ENCODE measurements at regions not wholly inside any gene's neighbourhood (a gene's known extent, or its start where the extent isn't known, plus 50 kb on each side); places are given as distances from the start of the nearest gene placed in this dataset.
"Not testable (repeated sequence)": the region's sequence is repeated elsewhere in the genome, so short reads cannot be mapped to it uniquely, and the experiment has no call there.

GRCh38 chr9:88280816-88281382 lies 107.3 kb upstream of the SPIN1 start:
- no peak for DNase-seq (ENCODE audit: low read depth in 2 of 2)

- DNase-seq (ENCODE audit: low read depth in 2 of 2), result no peak
Measured at GRCh38 chr9:88278036-88278435, 110.2 kb upstream of the SPIN1 start.

GRCh38 chr9:88274078-88274477 lies 114.2 kb upstream of the SPIN1 start:
- DNase-seq (ENCODE audit: low read depth in 2 of 2), result no peak

GRCh38 chr9:88272986-88273385 lies 115.3 kb upstream of the SPIN1 start:
- DNase-seq (ENCODE audit: low read depth in 2 of 2), result no peak

- no peak for DNase-seq (ENCODE audit: low read depth in 2 of 2)
Measured at GRCh38 chr9:88270413-88270812, 117.8 kb upstream of the SPIN1 start.

- no peak for DNase-seq (ENCODE audit: low read depth in 2 of 2)
Measured at GRCh38 chr9:88268886-88269285, 119.4 kb upstream of the SPIN1 start.

- no peak for DNase-seq (ENCODE audit: low read depth in 2 of 2)
Measured at GRCh38 chr9:88267283-88267682, 121.0 kb upstream of the SPIN1 start.

GRCh38 chr9:88266416-88266815 lies 121.8 kb upstream of the SPIN1 start:
- no peak for DNase-seq (ENCODE audit: low read depth in 2 of 2)

GRCh38 chr9:88259001-88259400 lies 120.7 kb upstream of the SPATA31C2 start:
- DNase-seq (ENCODE audit: low read depth in 2 of 2), result no peak

- DNase-seq (ENCODE audit: low read depth in 2 of 2), result no peak
Measured at GRCh38 chr9:88258601-88259000, 120.3 kb upstream of the SPATA31C2 start.

- DNase-seq (ENCODE audit: low read depth in 2 of 2), result no peak
Measured at GRCh38 chr9:88258024-88258423, 119.7 kb upstream of the SPATA31C2 start.

- DNase-seq (ENCODE audit: low read depth in 2 of 2), result no peak
Measured at GRCh38 chr9:88256216-88256615, 117.9 kb upstream of the SPATA31C2 start.

- not testable (repeated sequence) for DNase-seq (ENCODE audit: low read depth in 2 of 2)
Measured at GRCh38 chr9:88255806-88256205, 117.5 kb upstream of the SPATA31C2 start.

- DNase-seq (ENCODE audit: low read depth in 2 of 2), result no peak
Measured at GRCh38 chr9:88251903-88252302, 113.6 kb upstream of the SPATA31C2 start.

- no peak for DNase-seq (ENCODE audit: low read depth in 2 of 2)
Measured at GRCh38 chr9:88243736-88244135, 105.5 kb upstream of the SPATA31C2 start.

- no peak for DNase-seq (ENCODE audit: low read depth in 2 of 2)
Measured at GRCh38 chr9:88242879-88243278, 104.6 kb upstream of the SPATA31C2 start.

- no peak for DNase-seq (ENCODE audit: low read depth in 2 of 2)
Measured at GRCh38 chr9:88237991-88238571, 99.8 kb upstream of the SPATA31C2 start.

- DNase-seq (ENCODE audit: low read depth in 2 of 2), result no peak
Measured at GRCh38 chr9:88237479-88237961, 99.2 kb upstream of the SPATA31C2 start.

- DNase-seq (ENCODE audit: low read depth in 2 of 2), result no peak
Measured at GRCh38 chr9:88236511-88237478, 98.5 kb upstream of the SPATA31C2 start.

GRCh38 chr9:88235615-88236014 lies 97.3 kb upstream of the SPATA31C2 start:
- DNase-seq (ENCODE audit: low read depth in 2 of 2), result no peak

- no peak for DNase-seq (ENCODE audit: low read depth in 2 of 2)
Measured at GRCh38 chr9:88234114-88234513, 95.8 kb upstream of the SPATA31C2 start.

- no peak for DNase-seq (ENCODE audit: low read depth in 2 of 2)
Measured at GRCh38 chr9:88233091-88233490, 94.8 kb upstream of the SPATA31C2 start.

- DNase-seq (ENCODE audit: low read depth in 2 of 2), result no peak
Measured at GRCh38 chr9:88230612-88231011, 92.3 kb upstream of the SPATA31C2 start.
